AG09309 (cell line): ENCODE measurements at regions not wholly inside any gene's neighbourhood (a gene's known extent, or its start where the extent isn't known, plus 50 kb on each side); places are given as distances from the start of the nearest gene placed in this dataset.
A peak's percentile ranks its signal among the peaks of the same experiment; 100 is the strongest.

Source experiments
- DNase-seq: peaks from one replicate; pipeline ENCODE4 v3.0.0-alpha.2; 2010; ENCODE audit warnings: low read depth
- H3K4me3 ChIP-seq: 2 replicates; pipeline ENCODE4 v1.5.1; 2011; ENCODE audit warnings: mild to moderate bottlenecking, low read depth, low read length, moderate library complexity; ENCODE audit not compliant: control insufficient read depth
- TF ChIP-seq, protein P1 (sequence below): IDR thresholded peaks from 2 replicates; pipeline ENCODE4 v1.5.1; 2011; ENCODE audit warnings: mild to moderate bottlenecking, low read depth, low read length, inconsistent platforms; ENCODE audit not compliant: insufficient read depth, control insufficient read depth; ENCODE audit errors: missing control alignments

- H3K4me3 ChIP-seq, result peak overlapping the region; percentile 94
- peak; percentile 98 for DNase-seq
- TF ChIP-seq, protein P1, sequence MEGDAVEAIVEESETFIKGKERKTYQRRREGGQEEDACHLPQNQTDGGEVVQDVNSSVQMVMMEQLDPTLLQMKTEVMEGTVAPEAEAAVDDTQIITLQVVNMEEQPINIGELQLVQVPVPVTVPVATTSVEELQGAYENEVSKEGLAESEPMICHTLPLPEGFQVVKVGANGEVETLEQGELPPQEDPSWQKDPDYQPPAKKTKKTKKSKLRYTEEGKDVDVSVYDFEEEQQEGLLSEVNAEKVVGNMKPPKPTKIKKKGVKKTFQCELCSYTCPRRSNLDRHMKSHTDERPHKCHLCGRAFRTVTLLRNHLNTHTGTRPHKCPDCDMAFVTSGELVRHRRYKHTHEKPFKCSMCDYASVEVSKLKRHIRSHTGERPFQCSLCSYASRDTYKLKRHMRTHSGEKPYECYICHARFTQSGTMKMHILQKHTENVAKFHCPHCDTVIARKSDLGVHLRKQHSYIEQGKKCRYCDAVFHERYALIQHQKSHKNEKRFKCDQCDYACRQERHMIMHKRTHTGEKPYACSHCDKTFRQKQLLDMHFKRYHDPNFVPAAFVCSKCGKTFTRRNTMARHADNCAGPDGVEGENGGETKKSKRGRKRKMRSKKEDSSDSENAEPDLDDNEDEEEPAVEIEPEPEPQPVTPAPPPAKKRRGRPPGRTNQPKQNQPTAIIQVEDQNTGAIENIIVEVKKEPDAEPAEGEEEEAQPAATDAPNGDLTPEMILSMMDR, result peak; percentile 3
Observed at GRCh38 chr17:77322514-77323412, 182.0 kb downstream of the SEC14L1 start.

DNA sequence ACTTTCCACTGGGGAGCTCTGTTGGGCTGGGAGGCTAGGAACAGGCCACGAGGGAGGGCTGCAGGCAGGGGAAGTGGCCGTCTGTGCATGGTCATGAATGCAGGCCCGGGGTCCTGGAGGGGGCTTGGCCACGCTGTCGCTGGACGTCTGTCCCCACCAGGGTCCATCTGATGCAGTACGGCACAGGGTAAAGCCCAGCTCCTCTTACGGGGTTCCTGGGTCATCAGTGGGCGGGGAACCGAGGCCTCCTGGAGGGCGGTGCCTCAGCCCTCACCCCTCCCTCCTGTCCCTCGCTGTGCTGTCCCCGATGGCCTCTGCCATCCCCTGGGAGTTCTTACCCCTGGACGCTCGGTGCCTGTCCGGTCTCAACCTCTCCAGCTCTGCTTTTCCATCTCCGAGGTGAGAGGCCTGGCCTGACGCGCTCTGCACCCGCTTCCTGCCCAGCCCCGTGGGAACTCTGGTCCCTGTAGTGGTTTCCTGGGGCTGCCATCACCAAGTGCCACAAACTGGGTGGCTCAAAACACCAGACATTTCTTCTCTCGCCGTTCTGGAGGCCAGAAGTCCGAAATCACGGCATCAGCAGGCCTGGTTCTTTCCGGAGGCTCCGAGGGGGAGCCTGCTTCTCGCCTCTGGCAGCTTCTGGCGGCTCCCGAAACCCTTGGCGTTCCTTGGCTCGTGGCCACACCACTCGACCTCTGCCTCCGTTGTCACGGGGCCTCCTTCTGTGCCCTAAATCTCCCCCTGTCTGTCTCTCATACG, 182.8 kb downstream of the SEC14L1 start:
- H3K4me3 ChIP-seq, result peak overlapping the region; percentile 94
- DNase-seq, result no peak
- TF ChIP-seq, protein P1, result peak; percentile 0

DNA sequence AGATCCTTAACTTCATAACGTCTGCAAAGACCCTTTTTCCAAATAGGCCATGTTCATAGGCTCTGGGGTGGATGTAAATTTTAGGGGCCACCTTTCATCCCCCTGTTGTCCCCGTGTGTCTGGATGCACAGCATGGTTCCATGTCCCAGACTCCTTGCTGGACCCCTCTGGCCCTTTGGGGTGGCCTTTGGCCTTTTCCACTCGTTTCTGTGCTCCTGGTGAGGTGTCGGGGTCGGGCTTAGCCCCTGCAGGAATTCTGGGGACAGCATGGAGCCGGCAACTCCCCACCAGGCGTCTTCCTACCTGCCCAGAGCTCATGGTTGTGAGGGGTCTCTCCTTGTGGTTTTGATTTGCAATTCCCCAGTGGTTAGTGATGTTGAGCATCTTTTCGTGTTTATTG, 183.5 kb downstream of the SEC14L1 start:
- TF ChIP-seq, protein P1, result no peak
- H3K4me3 ChIP-seq, result peak overlapping the region; percentile 94
- no peak for DNase-seq

- no peak for DNase-seq
- no peak overlapping the region; the same call in 1 of the 2 replicates for H3K4me3 ChIP-seq
- TF ChIP-seq, protein P1, result no peak
Observed at GRCh38 chr17:77325577-77326075, 184.9 kb downstream of the SEC14L1 start.

GRCh38 chr17:77326076-77326591, 185.4 kb downstream of the SEC14L1 start:
- H3K4me3 ChIP-seq, result no peak overlapping the region
- no peak for DNase-seq
- TF ChIP-seq, protein P1, result no peak

GRCh38 chr17:77326636-77327035, 185.9 kb downstream of the SEC14L1 start:
- H3K4me3 ChIP-seq, result no peak overlapping the region
- TF ChIP-seq, protein P1, result no peak
- DNase-seq, result no peak
